GM23338 (cell line): ENCODE measurements at regions not wholly inside any gene's neighbourhood (a gene's known extent, or its start where the extent isn't known, plus 50 kb on each side); places are given as distances from the start of the nearest gene placed in this dataset.

Experiments used
- ATAC-seq: fragments of 200-7000 bp; cut with Tn5 transposase; 3 replicates; pipeline ENCODE4 v1.9.1; 2020
- DNase-seq: peaks from one replicate; pipeline ENCODE4 v3.0.0-alpha.2; 2015; ENCODE audit warnings: low spot score
- H2AFZ ChIP-seq: fragments of 200-600 bp; sonication (generic); 2 replicates; pipeline ENCODE4 v1.8.0; 2016; ENCODE audit warnings: antibody characterized with exemption, mild to moderate bottlenecking, moderate library complexity
- H3F3A ChIP-seq: fragments of 200-600 bp; sonication (generic); replicated peaks from 2 replicates; pipeline ENCODE4 v1.8.0; 2017; ENCODE audit warnings: antibody characterized with exemption, mixed run types, low read depth
- H3K27ac ChIP-seq: fragments of 200-600 bp; sonication (generic); 2 replicates; pipeline ENCODE4 v1.6.1; 2016; ENCODE audit warnings: low read depth
- H3K27me3 ChIP-seq: fragments of 200-600 bp; sonication (generic); 2 replicates; pipeline ENCODE4 v1.8.0; 2016; ENCODE audit warnings: mild to moderate bottlenecking, mixed run types, moderate library complexity; ENCODE audit not compliant: insufficient read depth
- H3K36me3 ChIP-seq: fragments of 200-600 bp; sonication (generic); 2 replicates; pipeline ENCODE4 v1.8.0; 2016; ENCODE audit warnings: mild to moderate bottlenecking; ENCODE audit not compliant: insufficient read depth
- H3K4me1 ChIP-seq: fragments of 200-600 bp; sonication (generic); 2 replicates; pipeline ENCODE4 v1.8.0; 2016; ENCODE audit warnings: mild to moderate bottlenecking, moderate library complexity; ENCODE audit not compliant: insufficient read depth
- H3K4me2 ChIP-seq: fragments of 200-600 bp; sonication (generic); 2 replicates; pipeline ENCODE4 v1.7.1; 2017; ENCODE audit warnings: mixed run types
- H3K4me3 ChIP-seq: fragments of 200-600 bp; sonication (generic); 2 replicates; pipeline ENCODE4 v1.6.1; 2016; ENCODE audit warnings: mixed run types
- H3K79me2 ChIP-seq: fragments of 200-600 bp; sonication (generic); replicated peaks from 2 replicates; pipeline ENCODE4 v1.8.0; 2017; ENCODE audit warnings: mild to moderate bottlenecking; ENCODE audit not compliant: insufficient read depth
- H3K9me2 ChIP-seq: fragments of 200-600 bp; sonication (generic); 2 replicates; pipeline ENCODE4 v1.8.0; 2017; ENCODE audit not compliant: insufficient read depth
- H4K20me1 ChIP-seq: fragments of 200-600 bp; sonication (generic); replicated peaks from 2 replicates; pipeline ENCODE4 v1.8.0; 2017; ENCODE audit warnings: mild to moderate bottlenecking; ENCODE audit not compliant: insufficient read depth
- H3K27ac Mint-ChIP-seq: 2 replicates; pipeline ENCODE4 v1.8.0; 2020; ENCODE audit warnings: inconsistent platforms, mild to moderate bottlenecking, moderate library complexity, mixed read lengths
- H3K27me3 Mint-ChIP-seq: 3 replicates; pipeline ENCODE4 v1.8.0; 2022; ENCODE audit warnings: low read depth, mild to moderate bottlenecking, moderate library complexity, mixed read lengths, inconsistent platforms; ENCODE audit not compliant: insufficient read depth, poor library complexity
- H3K36me3 Mint-ChIP-seq: 3 replicates; pipeline ENCODE4 v1.8.0; 2021; ENCODE audit warnings: low read depth, mild to moderate bottlenecking, inconsistent platforms, moderate library complexity, mixed read lengths
- H3K4me1 Mint-ChIP-seq: 3 replicates; pipeline ENCODE4 v1.8.0; 2020; ENCODE audit warnings: mild to moderate bottlenecking, inconsistent platforms, mixed read lengths
- H3K4me3 Mint-ChIP-seq: 3 replicates; pipeline ENCODE4 v1.8.0; 2021; ENCODE audit warnings: moderate library complexity, mild to moderate bottlenecking, inconsistent platforms, mixed read lengths
- H3K9me3 Mint-ChIP-seq: 3 replicates; pipeline ENCODE4 v1.8.0; 2020; ENCODE audit warnings: moderate library complexity, mild to moderate bottlenecking, inconsistent platforms, mixed read lengths
- CREB1 ChIP-seq: fragments of 250-450 bp; sonication (Bioruptor Pico); IDR thresholded peaks from 2 replicates; pipeline ENCODE4 v1.5.0; 2020; ENCODE audit warnings: low read depth, mild to moderate bottlenecking, moderate library complexity
- CTCF ChIP-seq, 2 experiments: fragments of 200-600 bp in 1 of 2; sonication (generic) in 1 of 2; conservative IDR thresholded peaks; 2 replicates each; pipeline versions ENCODE4 v1.5.1 to v1.6.1; 2016 to 2017; ENCODE audit warnings: antibody characterized with exemption in 2 of 2, low read depth in 2 of 2, mild to moderate bottlenecking in 2 of 2, moderate library complexity in 1 of 2
- ETS1 ChIP-seq: IDR thresholded peaks from 2 replicates; pipeline ENCODE4 v1.6.1; 2016; ENCODE audit warnings: antibody characterized with exemption
- EZH2 ChIP-seq: fragments of 200-600 bp; sonication (generic); IDR thresholded peaks from one replicate; pipeline ENCODE4 v1.8.0; 2017; ENCODE audit warnings: antibody characterized with exemption, mild to moderate bottlenecking, low read depth; ENCODE audit not compliant: unreplicated experiment
- EZH2phosphoT487 ChIP-seq: fragments of 200-600 bp; sonication (generic); IDR thresholded peaks from one replicate; pipeline ENCODE4 v1.8.1; 2018; ENCODE audit warnings: antibody characterized with exemption; ENCODE audit not compliant: unreplicated experiment
- JUNB ChIP-seq: IDR thresholded peaks from one replicate; pipeline ENCODE4 v1.6.1; 2016; ENCODE audit warnings: antibody characterized with exemption; ENCODE audit not compliant: unreplicated experiment
- NANOG ChIP-seq: IDR thresholded peaks from 2 replicates; pipeline ENCODE4 v1.6.1; 2016; ENCODE audit warnings: antibody characterized with exemption, borderline replicate concordance
- POLR2AphosphoS5 ChIP-seq: IDR thresholded peaks from 2 replicates; pipeline ENCODE4 v1.6.1; 2016; ENCODE audit warnings: antibody characterized with exemption, low read depth
- REST ChIP-seq: IDR thresholded peaks from one replicate; pipeline ENCODE4 v1.6.1; 2018; ENCODE audit warnings: antibody characterized with exemption; ENCODE audit not compliant: unreplicated experiment
- ZNF114 ChIP-seq: fragments of 250-450 bp; sonication (Bioruptor Pico); IDR thresholded peaks from 2 replicates; pipeline ENCODE4 v1.5.0; 2020; ENCODE audit warnings: mild to moderate bottlenecking, moderate library complexity
- ZNF331 ChIP-seq: fragments of 250-450 bp; sonication (Bioruptor Pico); IDR thresholded peaks from 2 replicates; pipeline ENCODE4 v1.5.0; 2020; ENCODE audit warnings: low read depth, mild to moderate bottlenecking, moderate library complexity
- ZNF462 ChIP-seq: fragments of 250-450 bp; sonication (Bioruptor Pico); IDR thresholded peaks from 2 replicates; pipeline ENCODE4 v1.5.0; 2020; ENCODE audit warnings: mild to moderate bottlenecking, moderate library complexity

GRCh38 chr11:42410251-42410955 lies 901.4 kb upstream of the API5 start (continued):
- no peak for TF ChIP-seq POLR2AphosphoS5

GRCh38 chr11:42412590-42412989 lies 899.2 kb upstream of the API5 start:
- no peak for DNase-seq
- Histone ChIP-seq H3K4me1 (peaks cover 16% of the 10 kb centered on the region), H3K4me2 (no peak overlapping the region), H4K20me1 (no peaks in the 10 kb centered on the region), H3K9me2 (no peaks in the 10 kb centered on the region), H3K36me3 (no peaks in the 10 kb centered on the region), H2AFZ (no peak overlapping the region), H3K4me3 (no peak overlapping the region), H3K27me3 (no peaks in the 10 kb centered on the region), H3F3A (no peaks in the 10 kb centered on the region), H3K27ac (no peak overlapping the region), H3K79me2 (no peaks in the 10 kb centered on the region)
- Mint-ChIP-seq H3K27me3 (no peaks in the 10 kb centered on the region), H3K4me1 (peaks cover 13% of the 10 kb centered on the region), H3K4me3 (no peak overlapping the region), H3K36me3 (peaks cover 4% of the 10 kb centered on the region; the same call in 1 of the 3 replicates), H3K9me3 (peaks cover 85% of the 10 kb centered on the region), H3K27ac (no peak overlapping the region)
- no peak for ATAC-seq
- TF ChIP-seq POLR2AphosphoS5 (no peak), ZNF331 (no peak), CREB1 (CRISPR knock-in tag) (no peak), NANOG (no peak), JUNB (no peak), ZNF114 (CRISPR knock-in tag) (no peak), EZH2phosphoT487 (no peak), EZH2 (no peak), ETS1 (no peak), REST (no peak), ZNF462 (CRISPR knock-in tag) (no peak), CTCF (conservative IDR thresholded peaks at IDR 0.05; ENCODE audit: low read depth in 2 of 2) (no peak)
